ENCODE measurements at regions not wholly inside any gene's neighbourhood (a gene's known extent, or its start where the extent isn't known, plus 50 kb on each side); places are given as distances from the start of the nearest gene placed in this dataset.

GRCh38 chr5:90334741-90335140 lies 74.8 kb downstream of the CETN3 start:
- no peak for TF ChIP-seq YY1 (IDR thresholded peaks at IDR 0.05; ENCODE audit: insufficient read depth, insufficient read length)
- no peak for TF ChIP-seq ZNF274 (IDR thresholded peaks at IDR 0.05; ENCODE audit: low read depth, low read length)

Measured in NT2/D1 (cell line).